Neural crest cell (in vitro differentiated cells): ENCODE measurements at regions not wholly inside any gene's neighbourhood (a gene's known extent, or its start where the extent isn't known, plus 50 kb on each side); places are given as distances from the start of the nearest gene placed in this dataset.

Experiments used
- DNase-seq: peaks from one replicate; pipeline ENCODE4 v3.0.0; 2021; ENCODE audit warnings: low read depth, mixed read lengths, low spot score
- H3K27ac Mint-ChIP-seq: one replicate; pipeline ENCODE4 v1.8.0; 2021; ENCODE audit warnings: mild to moderate bottlenecking, mixed read lengths; ENCODE audit not compliant: unreplicated experiment
- H3K27me3 Mint-ChIP-seq: 2 replicates; pipeline ENCODE4 v1.8.0; 2021; ENCODE audit warnings: low read depth, mild to moderate bottlenecking, mixed read lengths
- H3K36me3 Mint-ChIP-seq: 2 replicates; pipeline ENCODE4 v1.8.0; 2021; ENCODE audit warnings: low read depth, mild to moderate bottlenecking, mixed read lengths
- H3K4me1 Mint-ChIP-seq: 2 replicates; pipeline ENCODE4 v1.8.0; 2021; ENCODE audit warnings: mixed read lengths
- H3K4me3 Mint-ChIP-seq: one replicate; pipeline ENCODE4 v1.8.0; 2021; ENCODE audit warnings: mild to moderate bottlenecking, mixed read lengths
- H3K9me3 Mint-ChIP-seq: 2 replicates; pipeline ENCODE4 v1.8.0; 2021; ENCODE audit warnings: mixed read lengths
- TF ChIP-seq, protein P1 (sequence below): fragments of 200-600 bp; sonication (generic); conservative IDR thresholded peaks from 2 replicates; pipeline ENCODE4 v1.5.0; 2021; ENCODE audit warnings: antibody characterized with exemption, mild to moderate bottlenecking

DNA sequence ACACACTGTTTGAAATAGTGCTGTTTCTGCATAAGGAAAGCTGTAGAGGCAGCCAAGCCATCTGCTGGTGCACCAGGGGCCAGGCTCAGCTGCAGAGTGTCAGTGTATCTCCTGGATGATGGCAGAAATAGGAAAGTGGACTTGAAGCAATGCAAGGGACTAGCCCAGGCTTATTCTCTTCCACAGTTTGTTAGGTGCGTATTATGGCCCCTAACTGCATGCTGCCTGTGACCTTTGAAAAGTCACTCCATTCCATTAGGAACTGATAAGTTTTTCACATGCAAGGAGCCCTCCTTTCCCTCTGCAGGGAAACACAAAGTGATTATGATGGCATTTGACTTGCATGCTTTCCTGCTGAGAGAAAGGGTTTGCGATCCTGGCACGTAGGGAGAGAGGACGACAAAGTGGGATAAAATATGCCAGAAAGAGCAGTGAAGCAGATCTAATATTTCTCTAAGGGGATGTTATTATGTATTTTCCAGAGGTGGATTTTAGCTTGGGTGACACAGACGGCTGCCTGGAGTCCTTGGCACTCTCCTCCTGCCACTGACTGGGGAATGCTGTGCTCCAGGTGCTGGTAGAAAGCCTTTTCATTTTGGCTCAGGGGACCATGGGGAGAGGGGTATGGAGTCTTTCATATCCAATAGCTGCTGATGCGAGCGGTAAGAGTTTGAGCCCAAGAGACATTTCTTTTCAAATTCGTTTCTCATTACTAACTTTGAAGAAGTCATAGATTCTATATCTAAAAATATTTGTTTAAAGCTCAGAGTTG is 402.1 kb upstream of the B3GALT2 start:
- H3K9me3 Mint-ChIP-seq: no peaks in the 10 kb centered on the region
- no peaks in the 10 kb centered on the region for H3K27me3 Mint-ChIP-seq
- no peaks in the 10 kb centered on the region for H3K36me3 Mint-ChIP-seq
- no peak overlapping the region for H3K27ac Mint-ChIP-seq
- DNase-seq: no peak
- no peak overlapping the region for H3K4me3 Mint-ChIP-seq
- H3K4me1 Mint-ChIP-seq: no peaks in the 10 kb centered on the region
- TF ChIP-seq, protein P1, sequence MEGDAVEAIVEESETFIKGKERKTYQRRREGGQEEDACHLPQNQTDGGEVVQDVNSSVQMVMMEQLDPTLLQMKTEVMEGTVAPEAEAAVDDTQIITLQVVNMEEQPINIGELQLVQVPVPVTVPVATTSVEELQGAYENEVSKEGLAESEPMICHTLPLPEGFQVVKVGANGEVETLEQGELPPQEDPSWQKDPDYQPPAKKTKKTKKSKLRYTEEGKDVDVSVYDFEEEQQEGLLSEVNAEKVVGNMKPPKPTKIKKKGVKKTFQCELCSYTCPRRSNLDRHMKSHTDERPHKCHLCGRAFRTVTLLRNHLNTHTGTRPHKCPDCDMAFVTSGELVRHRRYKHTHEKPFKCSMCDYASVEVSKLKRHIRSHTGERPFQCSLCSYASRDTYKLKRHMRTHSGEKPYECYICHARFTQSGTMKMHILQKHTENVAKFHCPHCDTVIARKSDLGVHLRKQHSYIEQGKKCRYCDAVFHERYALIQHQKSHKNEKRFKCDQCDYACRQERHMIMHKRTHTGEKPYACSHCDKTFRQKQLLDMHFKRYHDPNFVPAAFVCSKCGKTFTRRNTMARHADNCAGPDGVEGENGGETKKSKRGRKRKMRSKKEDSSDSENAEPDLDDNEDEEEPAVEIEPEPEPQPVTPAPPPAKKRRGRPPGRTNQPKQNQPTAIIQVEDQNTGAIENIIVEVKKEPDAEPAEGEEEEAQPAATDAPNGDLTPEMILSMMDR: no peak

- Mint-ChIP-seq H3K4me3 (no peak overlapping the region), H3K4me1 (no peaks in the 10 kb centered on the region), H3K9me3 (no peaks in the 10 kb centered on the region), H3K27me3 (no peaks in the 10 kb centered on the region), H3K36me3 (no peaks in the 10 kb centered on the region), H3K27ac (no peak overlapping the region)
- no peak for DNase-seq
- TF ChIP-seq, protein P1: no peak
Measured at GRCh38 chr1:193584731-193585239, 398.4 kb upstream of the B3GALT2 start.

DNA sequence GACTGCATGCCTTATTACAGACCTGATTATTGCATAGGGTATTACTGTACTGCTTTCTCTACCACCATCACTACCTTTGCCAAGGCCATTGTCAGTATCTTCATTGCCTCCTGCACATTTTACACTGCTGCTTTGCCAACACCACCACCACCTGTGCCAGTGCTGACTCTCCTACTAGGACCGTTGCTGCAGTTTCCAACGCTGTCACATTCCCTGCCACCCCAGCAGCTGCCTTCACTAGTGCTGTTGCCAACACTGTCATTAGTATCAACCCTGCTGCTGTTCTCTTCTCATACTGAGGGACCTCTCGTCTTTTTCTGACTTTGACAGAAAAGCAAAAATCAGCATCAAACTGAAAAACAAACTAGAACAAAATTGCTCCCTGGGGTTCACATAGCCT is 394.9 kb upstream of the B3GALT2 start:
- no peak for DNase-seq
- no peaks in the 10 kb centered on the region for H3K36me3 Mint-ChIP-seq
- H3K4me3 Mint-ChIP-seq: no peak overlapping the region
- H3K27me3 Mint-ChIP-seq: no peaks in the 10 kb centered on the region
- TF ChIP-seq, protein P1: no peak
- H3K27ac Mint-ChIP-seq: no peak overlapping the region
- no peaks in the 10 kb centered on the region for H3K9me3 Mint-ChIP-seq
- no peaks in the 10 kb centered on the region for H3K4me1 Mint-ChIP-seq

DNA sequence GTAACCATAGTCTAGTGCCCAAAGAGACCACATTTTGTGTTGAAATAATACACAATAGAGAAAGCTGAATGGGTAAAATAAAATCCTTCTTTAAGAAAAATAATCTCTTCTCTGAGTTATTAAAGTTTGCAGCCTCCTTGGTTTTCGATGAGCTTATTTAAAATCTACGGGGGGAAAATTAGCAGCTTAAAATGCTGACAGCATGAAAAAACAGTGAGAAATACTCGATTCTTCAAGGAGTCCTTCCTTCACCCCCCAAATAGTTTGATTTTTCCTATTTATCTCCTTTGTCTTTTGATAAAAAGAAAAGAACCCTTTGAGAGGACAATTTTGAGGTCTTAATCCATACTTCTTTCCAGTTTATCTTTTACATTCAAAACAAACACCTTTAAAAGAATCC is 394.0 kb upstream of the B3GALT2 start:
- Mint-ChIP-seq H3K4me1 (no peaks in the 10 kb centered on the region), H3K4me3 (no peak overlapping the region), H3K27me3 (no peaks in the 10 kb centered on the region), H3K27ac (no peak overlapping the region), H3K9me3 (no peaks in the 10 kb centered on the region), H3K36me3 (no peaks in the 10 kb centered on the region)
- DNase-seq: no peak
- TF ChIP-seq, protein P1: no peak

DNA sequence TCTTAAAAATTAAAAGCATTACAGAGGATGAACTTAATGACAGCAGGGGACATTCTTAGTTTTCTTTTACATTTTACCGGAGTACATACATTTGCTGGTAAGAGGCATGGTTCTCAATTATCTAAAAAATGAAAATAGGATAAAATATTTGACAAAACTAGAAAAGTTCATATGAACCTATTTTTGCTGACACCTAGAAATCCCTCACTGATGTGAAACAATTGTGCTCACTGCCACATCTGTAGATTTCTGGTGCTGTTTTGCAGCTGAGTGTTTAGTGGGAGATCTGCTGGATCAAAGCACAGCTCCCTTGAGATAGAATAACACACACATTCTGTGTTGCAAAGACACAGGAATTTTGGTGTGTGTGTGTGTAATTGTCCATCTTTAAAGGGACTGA is 392.9 kb upstream of the B3GALT2 start:
- no peaks in the 10 kb centered on the region for H3K27me3 Mint-ChIP-seq
- TF ChIP-seq, protein P1: no peak
- no peak for DNase-seq

More for the DNA sequence above, 392.9 kb upstream of the B3GALT2 start:
- Mint-ChIP-seq H3K27ac (no peak overlapping the region), H3K9me3 (no peaks in the 10 kb centered on the region), H3K4me3 (no peak overlapping the region), H3K4me1 (no peaks in the 10 kb centered on the region), H3K36me3 (no peaks in the 10 kb centered on the region)
